HCT116 (cell line): ENCODE measurements at regions not wholly inside any gene's neighbourhood (a gene's known extent, or its start where the extent isn't known, plus 50 kb on each side); places are given as distances from the start of the nearest gene placed in this dataset.

Experiments used
- ATAC-seq: fragments of 200-7000 bp; cut with Tn5 transposase; 2 replicates; pipeline ENCODE4 v1.9.1; 2020; ENCODE audit warnings: mild to moderate bottlenecking, moderate library complexity
- BruUV-seq: library from RNA; stranded (reverse); fragments of 400-500 nt; replicated peaks from 2 replicates; lab custom pipeline; 2021; lab: Mats Ljungman, UMichigan
- CTCF ChIA-PET: fragments of 300-600 bp; sonication (Branson Sonifier 250); formaldehyde crosslinking; loops from one replicate; lab custom pipeline; 2021; ENCODE audit warnings: antibody characterized with exemption; lab: Charles Lee
- POLR2A ChIA-PET: fragments of 300-600, 350-600 bp; sonication (Branson Sonifier 250); formaldehyde crosslinking; loops from one replicate; lab custom pipeline; 2021; ENCODE audit warnings: antibody characterized with exemption; lab: Charles Lee
- RAD21 ChIA-PET, 2 experiments: fragments of 300-600 bp; sonication (Branson Sonifier 250); formaldehyde crosslinking; loops; one replicate each; lab custom pipeline; 2023; ENCODE audit warnings: low total read pairs in 2 of 2; ENCODE audit not compliant: uncharacterized antibody in 2 of 2, unreplicated experiment in 2 of 2, low non-redundant PET in 1 of 2; lab: Charles Lee
- DNase-seq: peaks from one replicate; pipeline ENCODE4 v3.0.0-alpha.2; 2010; ENCODE audit warnings: low read depth, low spot score
- H2AFZ ChIP-seq: fragments of 200-600 bp; shearing (Covaris generic), sonication (generic); 2 replicates; pipeline ENCODE4 v1.6.1; 2017; ENCODE audit warnings: low read depth, mixed run types, mixed read lengths, antibody characterized with exemption, low read length; ENCODE audit not compliant: poor library complexity, severe bottlenecking
- H3K27ac ChIP-seq: 2 replicates; pipeline ENCODE4 v1.5.1; 2012; ENCODE audit warnings: low read depth, low read length
- H3K27me3 ChIP-seq: fragments of 200-600 bp; sonication (generic); 2 replicates; pipeline ENCODE4 v1.6.1; 2016; ENCODE audit warnings: mixed run types, low read length, mixed read lengths; ENCODE audit not compliant: insufficient read depth
- H3K36me3 ChIP-seq, 2 experiments: fragments of 200-500 bp in 1 of 2; fragments of 200-600 bp in 1 of 2; sonication (Bioruptor generic) in 1 of 2; sonication (generic) in 1 of 2; 2 replicates each; pipeline versions ENCODE4 v1.5.1 to v1.6.1; 2014 to 2016; ENCODE audit warnings: low read length in 2 of 2, inconsistent platforms in 1 of 2, mixed read lengths in 1 of 2, mixed run types in 1 of 2; ENCODE audit not compliant: insufficient read depth in 2 of 2, control insufficient read depth in 1 of 2
- H3K4me1 ChIP-seq, 2 experiments: fragments of 200-600 bp in 1 of 2; sonication (generic) in 1 of 2; 2 replicates each; pipeline versions ENCODE4 v1.5.1 to v1.6.1; 2012 to 2017; ENCODE audit warnings: low read length in 2 of 2, inconsistent platforms in 1 of 2, mild to moderate bottlenecking in 1 of 2, mixed read lengths in 1 of 2, mixed run types in 1 of 2, moderate library complexity in 1 of 2; ENCODE audit not compliant: insufficient read depth in 2 of 2, control insufficient read depth in 1 of 2
- H3K4me2 ChIP-seq: fragments of 200-600 bp; sonication (generic); 2 replicates; pipeline ENCODE4 v1.6.1; 2017; ENCODE audit warnings: mixed run types, low read length, mixed read lengths
- H3K4me3 ChIP-seq, 2 experiments: fragments of 200-600 bp in 1 of 2; sonication (generic) in 1 of 2; replicated peaks in 1 of 2; 2 replicates each; pipeline ENCODE4 v1.5.1; 2011 to 2016; ENCODE audit warnings: low read length in 2 of 2, control low read depth in 1 of 2, low read depth in 1 of 2, mild to moderate bottlenecking in 1 of 2, mixed read lengths in 1 of 2, mixed run types in 1 of 2
- H3K79me2 ChIP-seq: fragments of 200-600 bp; sonication (generic); 2 replicates; pipeline ENCODE4 v1.6.1; 2017; ENCODE audit warnings: mild to moderate bottlenecking, mixed run types, low read length, moderate library complexity, mixed read lengths; ENCODE audit not compliant: insufficient read depth
- H3K9ac ChIP-seq: fragments of 200-600 bp; sonication (generic); 2 replicates; pipeline ENCODE4 v1.6.1; 2016; ENCODE audit warnings: low read length, mixed read lengths
- H3K9me2 ChIP-seq: fragments of 200-600 bp; sonication (generic), shearing (Covaris generic); 2 replicates; pipeline ENCODE4 v1.6.1; 2017; ENCODE audit warnings: mixed run types, mild to moderate bottlenecking, moderate library complexity; ENCODE audit not compliant: insufficient read depth
- H3K9me3 ChIP-seq, 2 experiments: fragments of 200-500 bp in 1 of 2; fragments of 200-600 bp in 1 of 2; sonication (Bioruptor generic) in 1 of 2; sonication (generic) in 1 of 2; 2 replicates each; pipeline ENCODE4 v1.6.1; 2014 to 2017; ENCODE audit warnings: low read length in 2 of 2, mixed read lengths in 2 of 2, inconsistent platforms in 1 of 2, low read depth in 1 of 2, mild to moderate bottlenecking in 1 of 2, mixed run types in 1 of 2, moderate library complexity in 1 of 2; ENCODE audit not compliant: control insufficient read depth in 1 of 2, insufficient read depth in 1 of 2
- H4K20me1 ChIP-seq: fragments of 200-600 bp; sonication (generic), shearing (Covaris generic); 2 replicates; pipeline ENCODE4 v1.6.1; 2017; ENCODE audit warnings: mixed run types, mild to moderate bottlenecking, moderate library complexity; ENCODE audit not compliant: insufficient read depth
- CBX3 ChIP-seq: IDR thresholded peaks from 2 replicates; pipeline ENCODE4 v1.6.1; 2012; ENCODE audit warnings: low read depth
- CEBPB ChIP-seq: IDR thresholded peaks from 2 replicates; pipeline ENCODE4 v1.6.1; 2012; ENCODE audit warnings: low read depth
- ELF1 ChIP-seq: IDR thresholded peaks from 2 replicates; pipeline ENCODE4 v1.6.1; 2012; ENCODE audit warnings: low read depth, borderline replicate concordance
- EZH2 ChIP-seq: fragments of 200-600 bp; sonication (generic); IDR thresholded peaks from 2 replicates; pipeline ENCODE4 v1.6.1; 2017; ENCODE audit warnings: antibody characterized with exemption, mixed run types
- EZH2phosphoT487 ChIP-seq: fragments of 200-600 bp; IDR thresholded peaks from 2 replicates; pipeline ENCODE4 v1.6.1; 2018; ENCODE audit warnings: antibody characterized with exemption, borderline replicate concordance
- JUND ChIP-seq: IDR thresholded peaks from 2 replicates; pipeline ENCODE4 v1.6.1; 2012
- MAX ChIP-seq: IDR thresholded peaks from 2 replicates; pipeline ENCODE4 v1.6.1; 2012
- POLR2A ChIP-seq: IDR thresholded peaks from 2 replicates; pipeline ENCODE4 v1.7.0; 2011; ENCODE audit warnings: borderline replicate concordance; ENCODE audit not compliant: insufficient read depth, insufficient read length; ENCODE audit errors: extremely low read depth
- POLR2AphosphoS5 ChIP-seq: IDR thresholded peaks from 2 replicates; pipeline ENCODE4 v1.6.1; 2011; ENCODE audit warnings: mild to moderate bottlenecking, low read depth, low read length, moderate library complexity
- RAD21 ChIP-seq: IDR thresholded peaks from 2 replicates; pipeline ENCODE4 v1.6.1; 2012; ENCODE audit warnings: low read depth, mild to moderate bottlenecking
- REST ChIP-seq: IDR thresholded peaks from 2 replicates; pipeline ENCODE4 v1.6.1; 2012; ENCODE audit warnings: low read depth
- SIN3A ChIP-seq: IDR thresholded peaks from 2 replicates; pipeline ENCODE4 v1.6.1; 2012; ENCODE audit warnings: low read depth
- SP1 ChIP-seq: IDR thresholded peaks from 2 replicates; pipeline ENCODE4 v1.6.1; 2012; ENCODE audit warnings: low read depth
- SRF ChIP-seq: IDR thresholded peaks from 2 replicates; pipeline ENCODE4 v1.6.1; 2012; ENCODE audit warnings: low read depth
- TCF7L2 ChIP-seq: IDR thresholded peaks from 2 replicates; pipeline ENCODE4 v1.7.0; 2011; ENCODE audit warnings: borderline replicate concordance, inconsistent platforms; ENCODE audit not compliant: insufficient read depth, insufficient read length; ENCODE audit errors: extremely low read depth
- ZFX ChIP-seq: fragments of 450-650 bp; IDR thresholded peaks from 2 replicates; pipeline ENCODE4 v1.6.1; 2017
- intact Hi-C: fragments of 100-400 bp; cut with micrococcal nuclease; formaldehyde crosslinking; loops from 2 replicates; pipeline ENCODE4 v1.10.0; 2022
- TF ChIP-seq, protein P1 (sequence below): IDR thresholded peaks from 2 replicates; pipeline ENCODE4 v1.6.1; 2012
- TF ChIP-seq, protein P2 (sequence below): IDR thresholded peaks from 2 replicates; pipeline ENCODE4 v1.6.1; 2011; ENCODE audit warnings: mild to moderate bottlenecking, low read length, moderate library complexity; ENCODE audit not compliant: insufficient replicate concordance; ENCODE audit errors: extremely low read depth

DNA sequence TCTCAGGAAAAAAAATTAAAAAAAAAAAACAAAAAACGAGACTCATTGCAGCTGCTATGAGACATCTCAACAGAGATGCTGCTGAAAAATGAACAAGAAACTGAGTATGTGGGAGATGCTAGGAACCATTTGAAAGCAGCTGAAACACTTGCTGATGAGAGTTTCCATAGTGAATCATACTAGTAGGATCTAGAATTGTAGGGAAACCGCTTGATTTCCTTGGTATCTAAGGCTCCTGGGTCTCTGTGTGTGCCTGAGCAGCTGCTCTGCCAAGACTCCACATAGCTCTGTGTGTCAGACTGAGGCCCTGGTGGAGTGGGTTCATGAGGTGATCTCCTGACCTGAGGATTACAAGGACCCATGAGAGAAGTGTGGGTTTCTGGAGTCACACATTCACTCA, 313.4 kb upstream of the NECTIN3 start:
- no peaks in the 10 kb centered on the region for H3K9me3 ChIP-seq
- no peaks in the 10 kb centered on the region for H3K9me2 ChIP-seq
- H3K4me2 ChIP-seq: no peak overlapping the region
- ChIA-PET RAD21 (no interaction called here), CTCF (no interaction called here), POLR2A (no interaction called here)
- ATAC-seq: no peak
- H4K20me1 ChIP-seq: no peaks in the 10 kb centered on the region
- no peak overlapping the region for H2AFZ ChIP-seq
- no peaks in the 10 kb centered on the region for H3K36me3 ChIP-seq
- H3K4me1 ChIP-seq: no peaks in the 10 kb centered on the region
- no peak overlapping the region for H3K27ac ChIP-seq
- TF ChIP-seq JUND (no peak), SIN3A (no peak), MAX (no peak), TCF7L2 (no peak), CBX3 (no peak), ELF1 (no peak), POLR2AphosphoS5 (no peak), RAD21 (no peak), SRF (no peak), REST (no peak), CEBPB (no peak), ZFX (no peak), POLR2A (no peak), SP1 (no peak), EZH2phosphoT487 (no peak), EZH2 (no peak)
- TF ChIP-seq, protein P1, sequence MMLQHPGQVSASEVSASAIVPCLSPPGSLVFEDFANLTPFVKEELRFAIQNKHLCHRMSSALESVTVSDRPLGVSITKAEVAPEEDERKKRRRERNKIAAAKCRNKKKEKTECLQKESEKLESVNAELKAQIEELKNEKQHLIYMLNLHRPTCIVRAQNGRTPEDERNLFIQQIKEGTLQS: no peak
- TF ChIP-seq, protein P2, sequence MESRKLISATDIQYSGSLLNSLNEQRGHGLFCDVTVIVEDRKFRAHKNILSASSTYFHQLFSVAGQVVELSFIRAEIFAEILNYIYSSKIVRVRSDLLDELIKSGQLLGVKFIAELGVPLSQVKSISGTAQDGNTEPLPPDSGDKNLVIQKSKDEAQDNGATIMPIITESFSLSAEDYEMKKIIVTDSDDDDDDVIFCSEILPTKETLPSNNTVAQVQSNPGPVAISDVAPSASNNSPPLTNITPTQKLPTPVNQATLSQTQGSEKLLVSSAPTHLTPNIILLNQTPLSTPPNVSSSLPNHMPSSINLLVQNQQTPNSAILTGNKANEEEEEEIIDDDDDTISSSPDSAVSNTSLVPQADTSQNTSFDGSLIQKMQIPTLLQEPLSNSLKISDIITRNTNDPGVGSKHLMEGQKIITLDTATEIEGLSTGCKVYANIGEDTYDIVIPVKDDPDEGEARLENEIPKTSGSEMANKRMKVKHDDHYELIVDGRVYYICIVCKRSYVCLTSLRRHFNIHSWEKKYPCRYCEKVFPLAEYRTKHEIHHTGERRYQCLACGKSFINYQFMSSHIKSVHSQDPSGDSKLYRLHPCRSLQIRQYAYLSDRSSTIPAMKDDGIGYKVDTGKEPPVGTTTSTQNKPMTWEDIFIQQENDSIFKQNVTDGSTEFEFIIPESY: no peak
- H3K27me3 ChIP-seq: no peaks in the 10 kb centered on the region
- intact Hi-C loops: no loop called here
- no peak for DNase-seq
- no peak overlapping the region for H3K9ac ChIP-seq
- BruUV-seq: no TSS peak
- H3K79me2 ChIP-seq: no peaks in the 10 kb centered on the region
- H3K4me3 ChIP-seq: no peak overlapping the region
